GM12892 (cell line): ENCODE measurements at regions not wholly inside any gene's neighbourhood (a gene's known extent, or its start where the extent isn't known, plus 50 kb on each side); places are given as distances from the start of the nearest gene placed in this dataset.

Experiments
- POLR2A ChIP-seq: IDR thresholded peaks from 2 replicates; pipeline ENCODE4 v1.6.1; 2011; ENCODE audit warnings: low read depth, low read length, control low read depth
- POLR2AphosphoS5 ChIP-seq: IDR thresholded peaks from 2 replicates; pipeline ENCODE4 v1.6.1; 2011; ENCODE audit warnings: low read depth, low read length, control low read depth

DNA sequence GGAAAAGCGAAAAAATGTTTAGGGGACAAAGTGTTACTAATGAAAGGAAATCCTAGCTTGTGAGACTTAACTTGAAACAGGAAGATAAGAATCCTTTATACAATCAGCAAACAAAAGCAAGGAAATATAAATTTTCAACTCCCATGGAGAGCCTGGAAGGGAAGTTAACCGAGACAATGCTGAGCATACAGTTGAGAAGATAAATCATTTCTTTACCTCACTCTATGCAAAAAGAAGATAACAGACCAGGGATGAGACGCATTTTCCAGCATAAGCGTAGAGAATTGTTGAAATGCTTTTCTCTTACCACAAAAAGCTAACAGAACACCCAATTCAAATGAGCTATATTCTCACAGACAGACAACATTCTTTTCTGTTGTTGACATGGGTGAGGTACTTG lies 309.6 kb downstream of the CWC27 start:
- TF ChIP-seq POLR2AphosphoS5 (no peak), POLR2A (no peak)
